Endothelial cell of umbilical vein (primary cell): ENCODE measurements at regions not wholly inside any gene's neighbourhood (a gene's known extent, or its start where the extent isn't known, plus 50 kb on each side); places are given as distances from the start of the nearest gene placed in this dataset.

Source experiments
- BruUV-seq: library from RNA; stranded (reverse); fragments of 400-500 nt; replicated peaks from 2 replicates; lab custom pipeline; 2021; lab: Mats Ljungman, UMichigan
- CTCF ChIA-PET: fragments of 300-600, 350-600 bp; sonication (Branson Sonifier 250); formaldehyde crosslinking; loops from one replicate; lab custom pipeline; 2021; ENCODE audit warnings: antibody characterized with exemption, inconsistent platforms; lab: Charles Lee
- POLR2A ChIA-PET: fragments of 300-600, 350-600 bp; sonication (Branson Sonifier 250); formaldehyde crosslinking; loops from one replicate; lab custom pipeline; 2021; ENCODE audit warnings: antibody characterized with exemption, inconsistent platforms; lab: Charles Lee
- DNase-seq: peaks from one replicate; pipeline ENCODE4 v3.0.0-alpha.2; 2011; ENCODE audit warnings: low read depth, low spot score
- FAIRE-seq: peaks from 2 replicates; lab custom pipeline; 2011; peaks lifted over from hg19 to GRCh38; lab: Jason Lieb, UNC
- H2AFZ ChIP-seq: 2 replicates; pipeline ENCODE4 v1.6.0; 2012; ENCODE audit warnings: low read depth, low read length, control low read depth, inconsistent platforms
- H3K27ac ChIP-seq: 2 replicates; pipeline ENCODE4 v1.5.1; 2011; ENCODE audit warnings: low read depth, mild to moderate bottlenecking, control low read depth, low read length, moderate library complexity; ENCODE audit not compliant: insufficient read depth
- H3K27me3 ChIP-seq, 2 experiments: 2 replicates each; pipeline versions ENCODE4 v1.6.0 to v1.6.1; 2011; ENCODE audit warnings: low read length in 2 of 2, mixed read lengths in 1 of 2; ENCODE audit not compliant: control insufficient read depth in 2 of 2, insufficient read depth in 2 of 2
- H3K36me3 ChIP-seq, 2 experiments: 2 replicates in 1 of 2; 3 replicates in 1 of 2; pipeline ENCODE4 v1.5.1; 2011; ENCODE audit warnings: low read length in 2 of 2, mild to moderate bottlenecking in 1 of 2, moderate library complexity in 1 of 2; ENCODE audit not compliant: control insufficient read depth in 2 of 2, insufficient read depth in 2 of 2; ENCODE audit errors: extremely low read depth in 1 of 2
- H3K4me1 ChIP-seq: 3 replicates; pipeline ENCODE4 v1.5.1; 2011; ENCODE audit warnings: mild to moderate bottlenecking, low read length; ENCODE audit not compliant: control insufficient read depth, insufficient read depth; ENCODE audit errors: extremely low read depth
- H3K4me2 ChIP-seq: 2 replicates; pipeline ENCODE4 v1.6.1; 2011; ENCODE audit warnings: low read length, control low read depth, mixed read lengths; ENCODE audit not compliant: insufficient read depth
- H3K4me3 ChIP-seq, 3 experiments: fragments of 200-600 bp in 1 of 3; sonication (generic), shearing (Covaris generic) in 1 of 3; replicated peaks in 1 of 3; 2 replicates each; pipeline ENCODE4 v1.5.1; 2011 to 2016; ENCODE audit warnings: control low read depth in 3 of 3, low read length in 3 of 3, mild to moderate bottlenecking in 2 of 3, inconsistent platforms in 1 of 3, low read depth in 1 of 3, moderate library complexity in 1 of 3; ENCODE audit not compliant: insufficient read depth in 1 of 3
- H3K79me2 ChIP-seq: 2 replicates; pipeline ENCODE4 v1.6.0; 2012; ENCODE audit warnings: low read length, inconsistent platforms; ENCODE audit not compliant: control insufficient read depth, insufficient read depth
- H3K9ac ChIP-seq: replicated peaks from 2 replicates; pipeline ENCODE3; 2011; ENCODE audit warnings: low read length, control low read depth; ENCODE audit not compliant: insufficient read depth; ENCODE audit errors: extremely low read depth
- H3K9me1 ChIP-seq: replicated peaks from 3 replicates; pipeline ENCODE4 v1.6.0; 2011; ENCODE audit warnings: mild to moderate bottlenecking, low read length; ENCODE audit not compliant: control insufficient read depth, insufficient read depth; ENCODE audit errors: extremely low read depth
- H3K9me3 ChIP-seq: replicated peaks from 2 replicates; pipeline ENCODE4 v1.5.1; 2012; ENCODE audit warnings: low read length, inconsistent platforms; ENCODE audit not compliant: control insufficient read depth, insufficient read depth
- H4K20me1 ChIP-seq: replicated peaks from 2 replicates; pipeline ENCODE3; 2011; ENCODE audit warnings: mild to moderate bottlenecking, low read length; ENCODE audit not compliant: control insufficient read depth, insufficient read depth; ENCODE audit errors: extremely low read depth
- CTCF ChIP-seq, 2 donors: IDR thresholded peaks; 1 replicate in 1 of 2; 2 replicates in 1 of 2; pipeline ENCODE4 v1.5.1; 2011; ENCODE audit warnings: low read length in 2 of 2, mild to moderate bottlenecking in 2 of 2, moderate library complexity in 2 of 2, control low read depth in 1 of 2, inconsistent platforms in 1 of 2, low read depth in 1 of 2; ENCODE audit not compliant: insufficient read depth in 1 of 2; ENCODE audit errors: extremely low read depth in 1 of 2
- EZH2 ChIP-seq: IDR thresholded peaks from 2 replicates; pipeline ENCODE4 v1.6.1; 2012; ENCODE audit warnings: borderline replicate concordance, low read depth, mild to moderate bottlenecking, moderate library complexity, low read length, inconsistent platforms; ENCODE audit not compliant: severe bottlenecking
- FOS ChIP-seq: IDR thresholded peaks from 2 replicates; pipeline ENCODE4 v1.6.1; 2011; ENCODE audit warnings: mild to moderate bottlenecking, low read length, moderate library complexity, borderline replicate concordance; ENCODE audit not compliant: insufficient read depth
- GATA2 ChIP-seq: IDR thresholded peaks from 2 replicates; pipeline ENCODE4 v1.7.0; 2011; ENCODE audit warnings: low read depth, mild to moderate bottlenecking, moderate library complexity, mixed read lengths, low read length; ENCODE audit not compliant: insufficient read length, insufficient read depth
- JUN ChIP-seq: IDR thresholded peaks from 2 replicates; pipeline ENCODE4 v1.6.1; 2011; ENCODE audit warnings: borderline replicate concordance, low read depth; ENCODE audit not compliant: insufficient read length, insufficient read depth
- MAX ChIP-seq: IDR thresholded peaks from 2 replicates; pipeline ENCODE4 v1.6.1; 2011; ENCODE audit not compliant: insufficient read depth, insufficient read length
- MYC ChIP-seq: IDR thresholded peaks from one replicate; pipeline ENCODE4 v1.6.1; 2011; ENCODE audit warnings: mild to moderate bottlenecking, low read depth, low read length
- POLR2A ChIP-seq: IDR thresholded peaks from 2 replicates; pipeline ENCODE4 v1.6.1; 2012; ENCODE audit warnings: low read depth, mild to moderate bottlenecking, control low read depth, low read length
- POLR2AphosphoS5 ChIP-seq: IDR thresholded peaks from 2 replicates; pipeline ENCODE4 v1.6.1; 2012; ENCODE audit warnings: low read depth, mild to moderate bottlenecking, control low read depth, low read length, moderate library complexity; ENCODE audit not compliant: insufficient read depth
- dilution Hi-C: fragments of 300-500 bp; cut with MboI; formaldehyde crosslinking; loops from one replicate; pipeline ENCODE4 v1.15.0; 2019; ENCODE audit warnings: low sequenced_read_pairs; ENCODE audit not compliant: extremely low pct_ligation_motif_present
- intact Hi-C: fragments of 100-400 bp; cut with micrococcal nuclease; formaldehyde crosslinking; loops from one replicate; pipeline ENCODE4 v1.10.0; 2022

- intact Hi-C loops, result loop anchor here (5.0 kb wide), 1 partner anchor 51 kb away; no protein-coding TSS in a partner anchor
- POLR2A ChIA-PET, result no interaction called here
These were observed 318.4 kb downstream of the FAM72C start for GRCh38 chr1:143653429-143653802.

More at GRCh38 chr1:143653429-143653802, 318.4 kb downstream of the FAM72C start:
- dilution Hi-C loops, result no loop called here
- DNase-seq (no peak), FAIRE-seq (no peak)
- no peak overlapping the region for H3K9ac ChIP-seq
- no peak overlapping the region for H3K4me2 ChIP-seq
- no peaks in the 10 kb centered on the region for H3K9me3 ChIP-seq
- H3K36me3 ChIP-seq, result no peaks in the 10 kb centered on the region
- H3K27me3 ChIP-seq, result peaks cover 4 to 9% of the 10 kb centered on the region in 2 experiments
- no peaks in the 10 kb centered on the region for H3K79me2 ChIP-seq
- no peaks in the 10 kb centered on the region for H3K4me1 ChIP-seq
- CTCF ChIA-PET, result no interaction called here
- no peak overlapping the region for H3K27ac ChIP-seq
- no peak overlapping the region for H2AFZ ChIP-seq
- no peaks in the 10 kb centered on the region for H3K9me1 ChIP-seq
- no peaks in the 10 kb centered on the region for H4K20me1 ChIP-seq
- BruUV-seq, result no TSS peak
- H3K4me3 ChIP-seq, result no peak overlapping the region
- TF ChIP-seq EZH2, result no peak
- no peak for TF ChIP-seq POLR2AphosphoS5
- no peak for TF ChIP-seq CTCF (IDR thresholded peaks at IDR 0.05; ENCODE audit: extremely low read depth in 1 of 2, insufficient read depth in 1 of 2, low read depth in 1 of 2, low read length in 2 of 2)
- no peak for TF ChIP-seq JUN
- no peak for TF ChIP-seq FOS
- no peak for TF ChIP-seq MAX
- no peak for TF ChIP-seq GATA2
- TF ChIP-seq MYC, result no peak
- TF ChIP-seq POLR2A, result no peak
